ENCODE measurements at regions not wholly inside any gene's neighbourhood (a gene's known extent, or its start where the extent isn't known, plus 50 kb on each side); places are given as distances from the start of the nearest gene placed in this dataset.

DNA sequence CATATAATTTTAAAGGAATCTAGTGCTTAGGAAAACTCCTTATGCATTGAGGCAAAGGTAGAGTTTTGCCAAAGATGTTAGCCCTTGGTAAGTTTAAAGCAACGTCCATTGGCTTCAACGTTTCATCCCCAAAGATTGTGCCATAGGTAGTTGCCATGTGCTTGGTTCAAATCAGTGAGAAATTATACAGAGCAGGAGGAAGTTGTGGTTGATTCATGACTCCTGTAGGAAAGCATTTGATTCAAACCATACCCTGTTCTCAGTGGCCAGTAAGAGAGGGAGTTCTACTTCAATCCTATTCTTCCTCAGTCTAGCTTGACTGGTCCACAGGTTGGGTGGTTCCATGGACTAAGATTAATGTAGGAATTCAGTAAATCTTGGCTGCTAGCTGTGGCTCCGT, 535.6 kb downstream of the QKI start:
- intact Hi-C loops (cut with micrococcal nuclease) = no loop called here
- ChIA-PET POLR2A (no interaction called here), CTCF (interaction anchor here (0.5 to 0.6 kb wide), 2 partner anchors 136 to 524 kb away, joined by 3 read pairs; no protein-coding TSS in a partner anchor)
- no peaks in the 10 kb centered on the region for H3K27me3 Mint-ChIP-seq (ENCODE audit: insufficient read depth, unreplicated experiment)
- no peaks in the 10 kb centered on the region for H3K4me1 Mint-ChIP-seq (ENCODE audit: insufficient read depth, unreplicated experiment)
- no peak for DNase-seq (ENCODE audit: unreplicated experiment)
- H3K9me3 Mint-ChIP-seq (ENCODE audit: unreplicated experiment) = no peaks in the 10 kb centered on the region
- no peak overlapping the region for H3K27ac Mint-ChIP-seq (ENCODE audit: low read depth, unreplicated experiment)
- BruUV-seq (replicated peaks) = no TSS peak
- TF ChIP-seq, protein P1, sequence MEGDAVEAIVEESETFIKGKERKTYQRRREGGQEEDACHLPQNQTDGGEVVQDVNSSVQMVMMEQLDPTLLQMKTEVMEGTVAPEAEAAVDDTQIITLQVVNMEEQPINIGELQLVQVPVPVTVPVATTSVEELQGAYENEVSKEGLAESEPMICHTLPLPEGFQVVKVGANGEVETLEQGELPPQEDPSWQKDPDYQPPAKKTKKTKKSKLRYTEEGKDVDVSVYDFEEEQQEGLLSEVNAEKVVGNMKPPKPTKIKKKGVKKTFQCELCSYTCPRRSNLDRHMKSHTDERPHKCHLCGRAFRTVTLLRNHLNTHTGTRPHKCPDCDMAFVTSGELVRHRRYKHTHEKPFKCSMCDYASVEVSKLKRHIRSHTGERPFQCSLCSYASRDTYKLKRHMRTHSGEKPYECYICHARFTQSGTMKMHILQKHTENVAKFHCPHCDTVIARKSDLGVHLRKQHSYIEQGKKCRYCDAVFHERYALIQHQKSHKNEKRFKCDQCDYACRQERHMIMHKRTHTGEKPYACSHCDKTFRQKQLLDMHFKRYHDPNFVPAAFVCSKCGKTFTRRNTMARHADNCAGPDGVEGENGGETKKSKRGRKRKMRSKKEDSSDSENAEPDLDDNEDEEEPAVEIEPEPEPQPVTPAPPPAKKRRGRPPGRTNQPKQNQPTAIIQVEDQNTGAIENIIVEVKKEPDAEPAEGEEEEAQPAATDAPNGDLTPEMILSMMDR (IDR thresholded peaks at IDR 0.05; ENCODE audit: unreplicated experiment) = no peak
- no peak overlapping the region for H3K4me3 Mint-ChIP-seq (ENCODE audit: unreplicated experiment)
- no peaks in the 10 kb centered on the region for H3K36me3 Mint-ChIP-seq (ENCODE audit: insufficient read depth, unreplicated experiment)

DNA sequence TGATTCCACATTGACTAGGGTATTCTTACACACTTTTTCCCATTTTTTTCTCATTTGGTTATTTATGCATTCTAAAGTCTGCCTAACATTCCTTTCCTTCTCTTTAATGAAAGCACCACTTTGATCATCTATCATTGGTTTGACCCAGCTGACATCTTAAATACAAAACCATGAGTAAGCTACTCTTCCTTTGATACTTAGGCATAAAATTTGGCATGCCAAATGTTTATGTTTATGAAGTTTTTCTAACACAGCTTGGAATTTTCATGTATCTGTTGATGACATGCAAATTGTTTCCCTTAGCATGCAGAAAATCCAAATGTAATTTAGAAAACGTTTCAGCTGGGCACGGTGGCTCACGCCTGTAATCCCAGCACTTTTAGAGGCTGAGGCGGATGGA, 534.9 kb downstream of the QKI start:
- H3K36me3 Mint-ChIP-seq (ENCODE audit: insufficient read depth, unreplicated experiment) = no peaks in the 10 kb centered on the region
- no peaks in the 10 kb centered on the region for H3K9me3 Mint-ChIP-seq (ENCODE audit: unreplicated experiment)
- no peaks in the 10 kb centered on the region for H3K4me1 Mint-ChIP-seq (ENCODE audit: insufficient read depth, unreplicated experiment)
- intact Hi-C loops (cut with micrococcal nuclease) = no loop called here
- no peak overlapping the region for H3K4me3 Mint-ChIP-seq (ENCODE audit: unreplicated experiment)
- no peak overlapping the region for H3K27ac Mint-ChIP-seq (ENCODE audit: low read depth, unreplicated experiment)
- no peak for DNase-seq (ENCODE audit: unreplicated experiment)
- CTCF ChIA-PET = interaction anchor here (0.6 to 1.0 kb wide), 2 partner anchors 10 to 521 kb away, joined by 3 read pairs; no protein-coding TSS in a partner anchor
- no TSS peak for BruUV-seq (replicated peaks)
- POLR2A ChIA-PET = no interaction called here
- TF ChIP-seq, protein P1 (IDR thresholded peaks at IDR 0.05; ENCODE audit: unreplicated experiment) = no peak
- H3K27me3 Mint-ChIP-seq (ENCODE audit: insufficient read depth, unreplicated experiment) = no peaks in the 10 kb centered on the region

DNA sequence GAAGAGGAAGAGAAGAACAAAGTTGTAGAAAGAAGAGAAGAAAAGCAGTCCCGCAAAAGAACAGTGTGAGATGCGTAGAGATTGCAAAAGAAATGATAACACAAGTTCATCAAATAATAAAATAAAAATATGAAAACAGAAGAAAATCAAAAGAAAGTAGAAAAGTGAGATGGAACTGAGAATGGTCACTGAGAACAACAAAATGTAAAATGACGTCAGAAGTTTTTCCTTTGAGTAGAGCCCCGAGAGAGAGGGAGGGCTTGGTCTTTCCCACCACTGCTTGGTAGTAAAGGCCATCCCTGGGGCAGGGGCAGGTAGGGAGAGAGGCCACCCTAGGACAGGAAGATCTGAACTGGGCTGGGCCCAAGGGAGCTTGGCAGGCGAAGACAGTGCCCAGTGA, 533.7 kb downstream of the QKI start:
- POLR2A ChIA-PET = no interaction called here
- Mint-ChIP-seq H3K27me3 (ENCODE audit: insufficient read depth, unreplicated experiment) (no peaks in the 10 kb centered on the region), H3K27ac (ENCODE audit: low read depth, unreplicated experiment) (no peak overlapping the region), H3K36me3 (ENCODE audit: insufficient read depth, unreplicated experiment) (no peaks in the 10 kb centered on the region), H3K4me1 (ENCODE audit: insufficient read depth, unreplicated experiment) (no peaks in the 10 kb centered on the region), H3K9me3 (ENCODE audit: unreplicated experiment) (no peaks in the 10 kb centered on the region), H3K4me3 (ENCODE audit: unreplicated experiment) (no peak overlapping the region)
- no peak for DNase-seq (ENCODE audit: unreplicated experiment)
- CTCF ChIA-PET = no interaction called here
- intact Hi-C loops (cut with micrococcal nuclease) = no loop called here
- TF ChIP-seq, protein P1 (IDR thresholded peaks at IDR 0.05; ENCODE audit: unreplicated experiment) = no peak
- BruUV-seq (replicated peaks) = no TSS peak

DNA sequence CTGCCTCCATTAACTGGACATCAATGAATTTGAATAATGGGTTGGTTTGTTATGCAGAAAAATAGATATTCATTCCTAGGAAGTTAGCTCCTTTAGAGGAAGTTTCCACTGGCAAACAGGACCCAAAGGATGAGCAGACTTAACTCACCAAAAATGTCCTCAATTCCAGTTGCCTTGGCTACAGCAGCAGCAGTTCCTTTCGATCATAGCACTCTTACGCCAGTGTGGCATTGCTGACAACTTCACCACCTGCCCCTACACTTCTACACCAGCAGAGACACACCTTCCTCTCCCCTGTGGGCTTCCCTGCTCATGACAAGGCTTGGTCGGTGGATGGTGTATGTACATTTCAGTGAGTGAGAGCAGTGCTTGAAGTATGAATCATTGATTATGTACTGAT, 532.8 kb downstream of the QKI start:
- Mint-ChIP-seq H3K9me3 (ENCODE audit: unreplicated experiment) (no peaks in the 10 kb centered on the region), H3K36me3 (ENCODE audit: insufficient read depth, unreplicated experiment) (no peaks in the 10 kb centered on the region), H3K4me3 (ENCODE audit: unreplicated experiment) (no peak overlapping the region), H3K27ac (ENCODE audit: low read depth, unreplicated experiment) (no peak overlapping the region), H3K4me1 (ENCODE audit: insufficient read depth, unreplicated experiment) (no peaks in the 10 kb centered on the region), H3K27me3 (ENCODE audit: insufficient read depth, unreplicated experiment) (no peaks in the 10 kb centered on the region)
- intact Hi-C loops (cut with micrococcal nuclease) = no loop called here
- DNase-seq (ENCODE audit: unreplicated experiment) = no peak
- TF ChIP-seq, protein P1 (IDR thresholded peaks at IDR 0.05; ENCODE audit: unreplicated experiment) = no peak
- ChIA-PET CTCF (interaction anchor here (0.6 to 1.0 kb wide), 3 partner anchors 8 to 749 kb away, joined by 3 to 4 read pairs (median 3); no protein-coding TSS in a partner anchor), POLR2A (no interaction called here)
- no TSS peak for BruUV-seq (replicated peaks)
